ENCODE measurements at regions not wholly inside any gene's neighbourhood (a gene's known extent, or its start where the extent isn't known, plus 50 kb on each side); places are given as distances from the start of the nearest gene placed in this dataset.
A peak's percentile ranks its signal among the peaks of the same experiment; 100 is the strongest.
"Not testable (repeated sequence)": the region's sequence is repeated elsewhere in the genome, so short reads cannot be mapped to it uniquely, and the experiment has no call there.

- not testable (repeated sequence) for H3K36me3 ChIP-seq (ENCODE audit: control insufficient read depth, insufficient read depth, low read length); H3K27ac ChIP-seq (ENCODE audit: low read depth, low read length); H3K9me3 ChIP-seq (ENCODE audit: control insufficient read depth, insufficient read depth, low read length); H3K4me3 ChIP-seq (ENCODE audit: low read depth, low read length); H3K27me3 ChIP-seq (ENCODE audit: control insufficient read depth, insufficient read depth, low read length); DNase-seq (ENCODE audit: low read depth in 4 of 6, low spot score in 6 of 6); H3K4me1 ChIP-seq (ENCODE audit: control insufficient read depth, insufficient read depth, low read length)
- WGBS (ENCODE audit: insufficient coverage) = 96% methylated on average over 5 of the region's 8 CpGs
Measured at GRCh38 chr11:67880594-67881196, 123.2 kb downstream of the UNC93B1 start.

- H3K4me3 ChIP-seq (ENCODE audit: low read depth, low read length); H3K36me3 ChIP-seq (ENCODE audit: control insufficient read depth, insufficient read depth, low read length); H3K9me3 ChIP-seq (ENCODE audit: control insufficient read depth, insufficient read depth, low read length); DNase-seq (ENCODE audit: low read depth in 4 of 6, low spot score in 6 of 6); H3K27me3 ChIP-seq (ENCODE audit: control insufficient read depth, insufficient read depth, low read length); H3K4me1 ChIP-seq (ENCODE audit: control insufficient read depth, insufficient read depth, low read length); H3K27ac ChIP-seq (ENCODE audit: low read depth, low read length): not testable (repeated sequence)
- 100% methylated on average over 1 of the region's 3 CpGs for WGBS (ENCODE audit: insufficient coverage)
Measured at GRCh38 chr11:67878666-67879065, 125.2 kb downstream of the UNC93B1 start.

DNA sequence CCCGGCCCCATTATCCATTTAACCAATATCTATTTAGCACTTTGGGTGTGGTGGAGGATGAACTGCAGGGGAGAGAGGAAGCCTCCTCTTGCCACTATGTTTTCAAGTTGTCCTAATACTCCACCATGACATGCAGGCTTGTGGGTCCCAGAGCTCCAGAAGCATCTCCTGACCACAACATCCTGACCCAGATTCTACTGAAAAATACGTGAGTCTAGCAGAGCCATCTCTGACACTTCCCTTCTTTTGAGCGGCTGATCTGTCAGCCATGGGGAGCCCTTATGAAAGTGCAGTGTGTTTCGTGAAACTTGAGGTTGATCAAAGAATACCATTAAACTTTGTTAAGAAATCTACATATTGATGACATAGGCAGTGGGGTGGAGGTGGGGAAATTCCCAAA lies 126.6 kb downstream of the UNC93B1 start:
- H3K4me3 ChIP-seq (ENCODE audit: low read depth, low read length); H3K4me1 ChIP-seq (ENCODE audit: control insufficient read depth, insufficient read depth, low read length); H3K27me3 ChIP-seq (ENCODE audit: control insufficient read depth, insufficient read depth, low read length); DNase-seq (ENCODE audit: low read depth in 4 of 6, low spot score in 6 of 6); H3K9me3 ChIP-seq (ENCODE audit: control insufficient read depth, insufficient read depth, low read length); H3K36me3 ChIP-seq (ENCODE audit: control insufficient read depth, insufficient read depth, low read length); H3K27ac ChIP-seq (ENCODE audit: low read depth, low read length): not testable (repeated sequence)
- no CpG with 5 or more reads among the region's 4 CpGs for WGBS (ENCODE audit: insufficient coverage)

DNA sequence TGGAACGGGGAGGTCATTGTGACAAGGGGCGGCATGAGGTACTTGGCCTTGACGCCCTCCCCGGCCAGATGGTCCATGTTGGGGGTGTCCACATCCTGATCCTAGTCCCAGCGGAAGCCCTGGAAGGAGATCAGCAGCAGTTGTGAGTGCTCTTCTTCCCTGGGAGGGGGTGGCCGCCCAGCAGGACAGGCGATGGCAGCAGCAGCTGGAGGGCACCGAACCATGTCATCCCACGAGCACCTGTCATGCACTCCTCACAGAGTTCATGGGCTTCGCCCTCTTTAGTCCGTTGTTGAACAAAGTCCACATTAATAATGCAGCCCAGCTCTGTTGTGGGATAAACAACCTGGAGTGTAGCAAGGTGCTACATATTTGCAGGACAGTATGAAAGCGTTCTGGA lies 130.7 kb downstream of the UNC93B1 start:
- not testable (repeated sequence) for DNase-seq (ENCODE audit: low read depth in 4 of 6, low spot score in 6 of 6); H3K9me3 ChIP-seq (ENCODE audit: control insufficient read depth, insufficient read depth, low read length)
- WGBS (ENCODE audit: insufficient coverage) = 97% methylated on average over 11 of the region's 12 CpGs

GRCh38 chr11:67871168-67871567 lies 132.7 kb downstream of the UNC93B1 start:
- H3K36me3 ChIP-seq (ENCODE audit: control insufficient read depth, insufficient read depth, low read length); H3K27ac ChIP-seq (ENCODE audit: low read depth, low read length); H3K27me3 ChIP-seq (ENCODE audit: control insufficient read depth, insufficient read depth, low read length); H3K9me3 ChIP-seq (ENCODE audit: control insufficient read depth, insufficient read depth, low read length); H3K4me1 ChIP-seq (ENCODE audit: control insufficient read depth, insufficient read depth, low read length); H3K4me3 ChIP-seq (ENCODE audit: low read depth, low read length); DNase-seq (ENCODE audit: low read depth in 4 of 6, low spot score in 6 of 6): not testable (repeated sequence)
- 85% methylated on average over 2 of the region's 5 CpGs for WGBS (ENCODE audit: insufficient coverage)

More for the DNA sequence above, 130.7 kb downstream of the UNC93B1 start:
- not testable (repeated sequence) for H3K4me1 ChIP-seq (ENCODE audit: control insufficient read depth, insufficient read depth, low read length); H3K27ac ChIP-seq (ENCODE audit: low read depth, low read length); H3K36me3 ChIP-seq (ENCODE audit: control insufficient read depth, insufficient read depth, low read length); H3K27me3 ChIP-seq (ENCODE audit: control insufficient read depth, insufficient read depth, low read length); H3K4me3 ChIP-seq (ENCODE audit: low read depth, low read length)

- not testable (repeated sequence) for H3K9me3 ChIP-seq (ENCODE audit: control insufficient read depth, insufficient read depth, low read length); DNase-seq (ENCODE audit: low read depth in 4 of 6, low spot score in 6 of 6); H3K27me3 ChIP-seq (ENCODE audit: control insufficient read depth, insufficient read depth, low read length); H3K36me3 ChIP-seq (ENCODE audit: control insufficient read depth, insufficient read depth, low read length); H3K4me1 ChIP-seq (ENCODE audit: control insufficient read depth, insufficient read depth, low read length); H3K4me3 ChIP-seq (ENCODE audit: low read depth, low read length); H3K27ac ChIP-seq (ENCODE audit: low read depth, low read length)
- WGBS (ENCODE audit: insufficient coverage) = no CpG with 5 or more reads among the region's 3 CpGs
Measured at GRCh38 chr11:67862896-67863295, 141.0 kb downstream of the UNC93B1 start.

GRCh38 chr11:67859513-67860161 lies 144.3 kb downstream of the UNC93B1 start:
- not testable (repeated sequence) for H3K4me3 ChIP-seq (ENCODE audit: low read depth, low read length); H3K4me1 ChIP-seq (ENCODE audit: control insufficient read depth, insufficient read depth, low read length); H3K36me3 ChIP-seq (ENCODE audit: control insufficient read depth, insufficient read depth, low read length); H3K27me3 ChIP-seq (ENCODE audit: control insufficient read depth, insufficient read depth, low read length); H3K27ac ChIP-seq (ENCODE audit: low read depth, low read length); H3K9me3 ChIP-seq (ENCODE audit: control insufficient read depth, insufficient read depth, low read length)
- no CpG with 5 or more reads among the region's 6 CpGs for WGBS (ENCODE audit: insufficient coverage)
- DNase-seq (ENCODE audit: low read depth in 4 of 6, low spot score in 6 of 6) = peak in 1 of 6 donors; percentile 4

- WGBS (ENCODE audit: insufficient coverage) = 92% methylated on average over 6 of the region's 7 CpGs
- not testable (repeated sequence) for H3K9me3 ChIP-seq (ENCODE audit: control insufficient read depth, insufficient read depth, low read length); H3K27ac ChIP-seq (ENCODE audit: low read depth, low read length); H3K4me3 ChIP-seq (ENCODE audit: low read depth, low read length); H3K27me3 ChIP-seq (ENCODE audit: control insufficient read depth, insufficient read depth, low read length); H3K36me3 ChIP-seq (ENCODE audit: control insufficient read depth, insufficient read depth, low read length); DNase-seq (ENCODE audit: low read depth in 4 of 6, low spot score in 6 of 6); H3K4me1 ChIP-seq (ENCODE audit: control insufficient read depth, insufficient read depth, low read length)
Measured at GRCh38 chr11:67850747-67851146, 153.2 kb downstream of the UNC93B1 start.

- DNase-seq (ENCODE audit: low read depth in 4 of 6, low spot score in 6 of 6); H3K36me3 ChIP-seq (ENCODE audit: control insufficient read depth, insufficient read depth, low read length); H3K27ac ChIP-seq (ENCODE audit: low read depth, low read length); H3K9me3 ChIP-seq (ENCODE audit: control insufficient read depth, insufficient read depth, low read length); H3K4me3 ChIP-seq (ENCODE audit: low read depth, low read length); H3K27me3 ChIP-seq (ENCODE audit: control insufficient read depth, insufficient read depth, low read length); H3K4me1 ChIP-seq (ENCODE audit: control insufficient read depth, insufficient read depth, low read length): not testable (repeated sequence)
- WGBS (ENCODE audit: insufficient coverage) = no CpG with 5 or more reads among the region's 7 CpGs
Measured at GRCh38 chr11:67849766-67850165, 154.1 kb downstream of the UNC93B1 start.

All from spinal cord (tissue), 9 donors.